ENCODE measurements at regions not wholly inside any gene's neighbourhood (a gene's known extent, or its start where the extent isn't known, plus 50 kb on each side); places are given as distances from the start of the nearest gene placed in this dataset.

- DNase-seq (ENCODE audit: low read depth), result no peak
Observed at GRCh38 chr6:6841571-6841970, 253.1 kb downstream of the LY86 start.

- no peak for DNase-seq (ENCODE audit: low read depth)
Observed at GRCh38 chr6:6842291-6842690, 253.8 kb downstream of the LY86 start.

- DNase-seq (ENCODE audit: low read depth), result no peak
Observed at GRCh38 chr6:6843057-6843627, 254.6 kb downstream of the LY86 start.

- DNase-seq (ENCODE audit: low read depth), result no peak
Observed at GRCh38 chr6:6843777-6844176, 255.3 kb downstream of the LY86 start.

- DNase-seq (ENCODE audit: low read depth), result no peak
Observed at GRCh38 chr6:6844530-6844929, 256.0 kb downstream of the LY86 start.

- DNase-seq (ENCODE audit: low read depth), result no peak
Observed at GRCh38 chr6:6845603-6846002, 257.1 kb downstream of the LY86 start.

- DNase-seq (ENCODE audit: low read depth), result no peak
Observed at GRCh38 chr6:6847591-6847990, 259.1 kb downstream of the LY86 start.

- peak; percentile 83 for DNase-seq (ENCODE audit: low read depth)
Observed at GRCh38 chr6:6851059-6851948, 256.5 kb upstream of the RREB1 start.

- DNase-seq (ENCODE audit: low read depth), result no peak
Observed at GRCh38 chr6:6851949-6852261, 255.9 kb upstream of the RREB1 start.

- DNase-seq (ENCODE audit: low read depth), result no peak
Observed at GRCh38 chr6:6856538-6857523, 250.9 kb upstream of the RREB1 start.

- DNase-seq (ENCODE audit: low read depth), result no peak
Observed at GRCh38 chr6:6857528-6857927, 250.2 kb upstream of the RREB1 start.

GRCh38 chr6:6858533-6858982, 249.2 kb upstream of the RREB1 start:
- DNase-seq (ENCODE audit: low read depth), result no peak

- no peak for DNase-seq (ENCODE audit: low read depth)
Observed at GRCh38 chr6:6859105-6859504, 248.7 kb upstream of the RREB1 start.

- DNase-seq (ENCODE audit: low read depth), result no peak
Observed at GRCh38 chr6:6859722-6860121, 248.0 kb upstream of the RREB1 start.

GRCh38 chr6:6860863-6861262, 246.9 kb upstream of the RREB1 start:
- DNase-seq (ENCODE audit: low read depth), result no peak

GRCh38 chr6:6861351-6861894, 246.3 kb upstream of the RREB1 start:
- DNase-seq (ENCODE audit: low read depth), result no peak

- DNase-seq (ENCODE audit: low read depth), result no peak
Observed at GRCh38 chr6:6861995-6862394, 245.8 kb upstream of the RREB1 start.

- no peak for DNase-seq (ENCODE audit: low read depth)
Observed at GRCh38 chr6:6863970-6864639, 243.7 kb upstream of the RREB1 start.

- no peak for DNase-seq (ENCODE audit: low read depth)
Observed at GRCh38 chr6:6865611-6866010, 242.2 kb upstream of the RREB1 start.

- no peak for DNase-seq (ENCODE audit: low read depth)
Observed at GRCh38 chr6:6866656-6867403, 240.9 kb upstream of the RREB1 start.

- DNase-seq (ENCODE audit: low read depth), result no peak
Observed at GRCh38 chr6:6867404-6867799, 240.4 kb upstream of the RREB1 start.

Measured in GM04503 (cell line).